CD1c-positive myeloid dendritic cell (primary cell): ENCODE measurements at regions not wholly inside any gene's neighbourhood (a gene's known extent, or its start where the extent isn't known, plus 50 kb on each side); places are given as distances from the start of the nearest gene placed in this dataset.

Source experiments
- DNase-seq: peaks from one replicate; pipeline ENCODE4 v3.0.0-alpha.2; 2016; ENCODE audit errors: extremely low spot score

DNA sequence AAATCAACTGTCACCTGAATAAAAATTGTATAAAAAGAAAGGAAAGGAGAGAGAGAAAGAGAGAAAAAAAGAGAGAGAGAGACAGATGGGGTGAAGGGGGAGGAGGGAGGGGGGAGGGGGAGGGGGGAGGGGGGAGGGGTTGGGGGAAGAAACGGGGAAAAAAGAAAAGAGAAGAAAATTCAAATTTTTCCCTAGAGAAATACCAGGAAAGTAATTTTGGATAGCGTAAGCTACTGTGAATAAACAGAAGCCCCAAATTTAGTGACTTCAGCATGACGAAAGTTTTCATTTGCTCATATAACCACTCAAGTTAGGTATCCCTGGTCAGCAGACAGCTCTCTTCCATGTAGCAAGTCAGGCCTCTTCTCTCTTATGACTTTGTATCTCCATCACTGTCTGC lies 289.4 kb upstream of the MYOCD start:
- DNase-seq: no peak

DNA sequence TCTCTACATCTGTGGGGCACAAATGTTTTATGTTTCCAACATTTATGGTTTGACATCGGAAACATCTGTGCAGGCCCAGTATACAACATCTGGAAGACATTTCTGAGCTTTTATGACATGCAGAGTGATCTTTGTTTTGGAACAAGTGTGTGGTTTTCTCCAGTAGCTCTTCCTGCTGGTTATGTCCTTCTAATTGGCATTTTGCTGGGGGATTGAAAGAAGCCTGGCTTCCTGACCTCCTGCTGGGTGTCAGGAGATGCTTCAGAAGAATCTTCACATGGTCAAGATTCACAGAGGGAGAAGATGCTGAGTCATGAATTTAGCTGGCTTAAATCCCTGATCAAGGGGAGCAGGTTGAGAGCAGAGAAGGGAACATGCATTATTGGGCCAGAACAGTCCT lies 279.5 kb upstream of the MYOCD start:
- DNase-seq: no peak

DNA sequence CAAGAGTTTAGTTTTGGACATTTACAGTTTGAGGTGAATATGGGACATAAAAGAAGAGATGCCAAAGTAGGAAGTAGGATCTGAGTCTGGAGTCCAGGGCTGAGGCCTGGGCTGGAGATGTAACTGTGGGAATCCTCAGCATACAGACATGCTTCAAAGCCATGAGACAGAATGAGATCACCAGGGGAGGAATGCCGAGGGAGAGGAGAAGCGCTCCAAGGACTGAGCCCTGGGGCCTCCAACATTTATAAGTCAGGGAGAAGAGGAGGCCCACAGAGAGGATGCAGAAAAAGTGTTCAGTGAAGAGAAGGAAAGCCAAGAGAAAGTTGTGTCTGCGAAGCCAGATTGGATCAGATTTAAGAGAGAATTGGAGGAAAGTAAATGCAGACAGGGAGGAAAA lies 277.5 kb upstream of the MYOCD start:
- DNase-seq: no peak

DNA sequence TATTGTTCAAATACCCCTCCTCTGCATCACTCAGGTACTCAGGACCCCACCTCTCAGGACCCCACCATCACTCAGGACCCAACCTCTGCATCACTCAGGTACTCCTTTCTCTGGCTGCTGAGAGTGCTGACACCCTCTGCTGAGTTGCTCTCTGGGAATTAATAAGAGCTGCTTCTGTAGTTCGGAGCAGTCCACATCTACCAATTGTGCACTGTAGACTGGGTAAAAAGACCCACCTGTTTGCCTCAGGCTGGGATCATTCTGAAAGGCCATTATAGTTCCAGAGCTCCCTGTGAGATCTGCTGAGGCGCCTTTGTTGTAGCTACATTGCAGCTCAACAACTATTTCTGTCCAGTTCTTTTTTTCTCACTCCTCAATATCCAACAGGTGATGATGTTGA lies 276.3 kb upstream of the MYOCD start:
- no peak for DNase-seq

DNA sequence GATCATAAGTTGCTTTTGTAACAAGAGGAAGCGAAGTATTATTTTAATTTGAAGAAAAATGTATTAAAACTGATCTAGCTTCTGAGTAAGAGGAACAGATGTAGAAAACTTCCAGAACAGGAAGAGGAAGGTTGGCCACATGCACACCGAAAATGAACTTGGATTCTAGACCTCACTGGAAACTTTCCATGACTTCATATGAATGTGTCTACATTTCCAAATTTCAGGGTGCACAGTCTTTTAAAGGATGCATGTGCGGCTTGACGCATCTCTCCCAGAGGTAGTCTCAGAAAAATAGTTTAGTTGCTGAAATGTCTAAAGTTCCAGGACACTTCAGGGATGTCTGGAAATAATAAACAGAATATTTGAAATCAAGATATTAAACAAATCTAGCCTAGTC lies 275.1 kb upstream of the MYOCD start:
- DNase-seq: no peak

DNA sequence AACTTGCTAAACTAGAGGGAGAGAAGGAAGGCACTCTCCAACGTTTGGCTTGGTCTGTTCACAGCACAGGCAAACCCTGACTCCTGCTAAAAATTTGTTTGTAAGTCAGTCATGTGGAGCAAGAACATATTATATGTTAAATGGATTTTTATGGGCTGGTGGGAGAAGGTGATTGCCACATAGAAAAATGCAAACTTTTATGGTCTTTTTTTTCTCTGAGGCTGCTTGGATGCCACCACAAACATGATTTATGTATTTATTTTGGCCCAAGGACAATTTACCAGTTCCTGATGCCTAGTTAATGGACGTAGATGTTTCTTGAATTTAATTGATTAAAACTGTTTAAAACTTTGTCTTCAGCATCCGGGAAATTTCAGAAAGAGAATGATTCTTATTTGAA lies 274.2 kb upstream of the MYOCD start:
- DNase-seq: no peak

DNA sequence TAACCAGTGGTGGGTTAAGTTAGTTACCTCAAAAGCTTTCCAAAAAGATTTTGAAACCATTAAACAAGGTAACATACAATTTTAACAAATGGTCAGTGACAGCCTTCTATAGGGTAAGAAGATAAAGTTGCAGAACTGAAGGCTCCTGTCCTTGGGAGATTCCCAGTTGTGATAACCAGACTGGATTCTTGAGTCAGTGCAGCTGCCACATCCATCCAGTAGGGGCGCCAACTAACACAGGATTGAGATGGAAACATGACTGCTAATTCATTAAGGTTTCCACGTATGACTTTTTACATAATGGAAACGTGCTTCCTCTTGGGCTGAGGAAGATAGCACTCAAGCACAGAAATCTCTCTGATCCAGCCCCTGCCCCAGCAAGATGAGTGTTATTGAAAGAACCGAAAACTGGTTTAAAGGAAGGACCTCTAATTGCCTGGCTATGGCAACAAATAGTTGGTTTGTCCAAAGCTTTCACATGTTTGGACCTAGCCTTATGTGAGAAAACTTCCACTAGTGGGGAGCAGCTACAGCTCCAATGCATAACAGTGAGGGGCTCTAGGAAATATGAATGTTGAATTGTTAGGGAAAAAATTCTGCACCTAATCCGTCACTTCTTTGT lies 269.8 kb upstream of the MYOCD start:
- no peak for DNase-seq

DNA sequence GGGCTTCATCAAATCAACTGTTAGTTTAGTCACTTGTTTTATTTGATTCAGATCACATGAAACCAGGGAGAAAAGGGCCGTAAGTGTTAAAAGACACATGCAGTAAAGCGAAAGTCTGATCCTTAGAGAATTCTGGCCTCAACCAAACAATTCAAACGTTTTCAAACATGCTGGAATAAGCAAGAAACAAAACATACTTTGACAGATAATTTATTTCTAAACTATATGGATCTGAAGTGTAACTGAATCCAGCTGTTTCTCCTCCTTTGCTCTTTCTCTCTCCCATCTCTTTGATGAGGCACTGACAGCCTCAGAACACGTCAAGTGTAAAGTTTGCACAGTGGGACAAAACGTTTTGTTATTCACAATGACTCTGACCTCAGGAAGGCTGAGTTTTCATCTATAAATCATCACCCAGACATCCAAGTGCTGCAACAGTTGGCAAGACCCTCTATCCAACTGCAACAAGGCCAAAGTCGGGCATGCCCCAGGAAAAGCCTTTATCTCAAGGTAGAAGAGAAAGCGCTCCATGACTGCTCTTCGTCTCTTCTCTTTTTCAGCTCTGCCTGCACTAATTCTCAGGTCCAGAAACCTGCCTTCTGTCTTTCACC lies 267.1 kb upstream of the MYOCD start:
- DNase-seq: no peak

DNA sequence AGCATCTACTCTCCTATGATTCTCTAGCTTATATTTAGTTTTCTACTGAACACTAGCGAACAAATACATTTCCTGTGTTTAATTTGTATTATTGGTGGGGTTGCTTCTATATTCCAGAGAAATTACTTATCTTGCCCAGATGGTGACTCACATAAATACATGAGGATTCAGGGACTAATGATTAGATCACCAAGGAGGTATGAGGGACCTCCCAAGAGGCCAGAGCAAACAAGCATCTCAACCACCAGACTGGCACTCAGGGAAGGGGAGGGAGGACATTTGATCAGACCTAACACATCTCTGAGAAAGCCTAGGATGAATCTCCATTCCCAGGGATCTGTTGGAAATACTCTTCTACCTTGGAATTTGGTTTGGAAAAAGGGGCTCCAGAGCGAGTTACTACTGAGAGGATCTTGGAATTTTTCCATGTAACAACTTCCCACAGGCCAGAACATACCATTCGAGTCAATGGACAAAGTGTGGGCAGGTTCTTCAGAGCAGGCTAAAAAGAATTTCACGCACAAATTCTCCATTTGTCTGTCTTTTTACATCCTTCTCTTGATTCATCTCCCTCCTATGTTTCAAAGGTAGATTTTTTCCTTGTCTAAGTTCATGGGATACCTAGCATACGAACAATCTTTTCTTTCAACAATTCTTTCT lies 262.6 kb upstream of the MYOCD start:
- no peak for DNase-seq

DNA sequence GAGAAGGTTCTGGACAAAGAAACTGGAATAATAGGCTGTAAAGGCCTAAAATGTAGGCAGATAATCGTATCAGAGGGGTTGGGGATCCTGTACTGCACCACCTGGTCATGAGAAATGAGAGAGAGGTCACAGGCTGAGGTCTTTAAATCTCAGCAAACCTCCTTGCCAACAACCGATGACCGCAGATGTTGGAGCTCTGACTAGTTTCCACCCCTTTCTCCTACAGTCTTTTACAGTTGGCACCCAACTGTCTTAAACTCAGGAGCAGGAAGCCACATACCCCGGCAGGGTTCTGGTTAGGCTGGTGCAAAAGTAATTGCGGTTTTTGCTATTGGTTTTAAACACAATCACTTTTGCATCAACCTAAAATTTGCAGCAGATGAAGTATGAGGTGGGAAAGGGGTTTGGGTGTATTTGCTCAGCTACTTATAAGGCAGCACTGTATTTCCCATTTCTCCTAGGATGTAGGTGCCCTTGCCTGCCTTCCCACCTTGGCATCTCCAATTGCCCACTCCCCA lies 261.8 kb upstream of the MYOCD start:
- no peak for DNase-seq

DNA sequence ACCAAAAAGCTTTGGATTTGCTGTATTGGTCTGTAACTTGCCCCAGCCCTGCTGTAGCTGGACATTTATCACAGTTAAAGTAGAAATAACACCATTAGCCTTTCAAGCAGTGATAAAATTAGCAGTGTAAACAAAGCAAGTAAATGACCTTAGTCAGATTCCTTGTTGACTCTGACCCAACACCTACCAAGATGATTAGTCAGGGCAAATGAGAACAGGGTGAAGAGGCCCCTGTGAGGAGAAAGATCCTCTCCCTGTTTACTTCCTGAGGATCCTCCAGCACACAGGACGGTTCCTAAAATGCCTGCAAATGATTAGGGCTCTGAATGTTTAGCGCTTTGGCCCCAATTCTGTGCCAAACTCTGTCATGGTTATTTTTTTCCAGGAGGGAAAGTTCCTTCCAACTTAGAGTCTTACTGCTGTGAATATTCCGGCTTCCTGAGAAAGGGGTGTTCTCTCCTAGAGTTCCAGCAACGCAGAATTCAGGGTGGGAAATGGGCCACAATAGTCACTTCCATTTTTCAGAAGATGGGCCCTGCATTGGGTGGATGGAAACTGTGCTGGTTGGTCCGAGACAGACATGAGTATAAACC lies 259.0 kb upstream of the MYOCD start:
- no peak for DNase-seq

DNA sequence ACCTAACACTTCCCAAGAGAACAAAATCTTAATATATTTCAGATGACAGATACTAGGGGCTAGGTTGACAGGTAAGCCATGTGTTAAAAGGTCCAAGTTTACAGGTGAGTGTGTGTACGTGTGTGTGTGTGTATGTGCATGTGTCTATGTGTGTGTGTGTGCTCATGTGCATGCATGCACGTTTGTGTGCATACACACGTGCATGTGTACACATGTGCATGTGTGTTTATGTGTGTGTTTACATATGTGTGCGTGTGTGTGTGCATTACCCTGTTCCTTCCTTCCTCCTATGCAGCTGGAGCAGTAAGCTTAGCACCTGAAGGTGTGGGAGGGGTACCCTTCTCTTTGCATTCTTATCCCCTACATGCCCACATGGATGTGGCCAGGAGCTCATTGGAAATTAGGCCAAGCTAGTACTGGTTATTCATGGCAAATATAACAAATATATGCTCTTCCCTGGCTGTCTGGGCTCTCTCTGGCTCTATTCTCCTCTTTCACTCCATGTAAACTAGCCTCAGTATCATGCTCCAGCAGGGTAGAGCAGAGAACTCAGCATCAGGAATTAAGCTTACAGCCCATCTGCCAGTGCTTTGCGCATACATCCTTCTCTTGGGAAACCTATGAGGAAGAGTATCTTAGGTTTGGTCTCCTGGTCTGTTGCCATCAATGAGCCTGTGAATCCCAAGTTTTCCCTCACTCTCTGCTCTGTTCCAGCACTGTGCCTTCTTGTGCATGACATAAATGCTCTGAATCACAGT lies 258.0 kb upstream of the MYOCD start:
- DNase-seq: no peak

DNA sequence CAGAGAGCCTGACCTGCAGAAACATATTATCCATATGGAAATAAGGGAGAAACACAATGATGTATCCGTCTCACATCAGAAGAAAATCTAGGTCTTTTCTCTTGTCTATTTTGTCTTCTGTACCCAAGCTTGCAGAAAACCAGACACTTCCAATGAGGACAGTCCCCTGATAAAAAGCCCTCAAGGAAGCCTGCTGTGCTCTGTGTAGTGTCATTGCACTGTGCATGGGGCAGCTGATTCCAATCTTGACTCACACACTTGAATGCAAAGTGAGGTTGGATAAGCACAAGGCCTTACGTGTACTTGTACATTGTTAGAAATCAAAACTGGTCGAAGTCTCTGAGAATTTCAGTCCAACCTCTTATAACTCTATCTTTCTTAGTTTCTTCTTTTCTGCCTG lies 256.6 kb upstream of the MYOCD start:
- DNase-seq: no peak

DNA sequence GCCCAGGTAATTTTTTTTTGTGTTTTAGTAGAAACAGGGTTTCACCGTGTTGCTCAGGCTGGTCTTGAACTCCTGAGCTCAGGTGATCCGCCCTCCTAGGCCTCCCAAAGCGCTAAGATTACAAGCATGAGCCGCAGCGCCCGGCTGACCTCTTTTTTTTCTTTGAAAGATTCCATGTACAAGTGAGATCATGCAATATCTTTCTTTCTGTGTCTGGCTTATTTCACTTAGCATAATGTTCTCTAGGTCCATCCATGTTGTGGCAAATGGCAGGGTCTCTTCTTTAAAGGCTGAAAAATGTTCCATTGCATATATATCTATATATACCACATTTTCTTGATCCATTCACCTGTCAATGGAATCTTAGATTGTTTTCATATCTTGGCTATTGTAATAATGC lies 255.0 kb upstream of the MYOCD start:
- no peak for DNase-seq

DNA sequence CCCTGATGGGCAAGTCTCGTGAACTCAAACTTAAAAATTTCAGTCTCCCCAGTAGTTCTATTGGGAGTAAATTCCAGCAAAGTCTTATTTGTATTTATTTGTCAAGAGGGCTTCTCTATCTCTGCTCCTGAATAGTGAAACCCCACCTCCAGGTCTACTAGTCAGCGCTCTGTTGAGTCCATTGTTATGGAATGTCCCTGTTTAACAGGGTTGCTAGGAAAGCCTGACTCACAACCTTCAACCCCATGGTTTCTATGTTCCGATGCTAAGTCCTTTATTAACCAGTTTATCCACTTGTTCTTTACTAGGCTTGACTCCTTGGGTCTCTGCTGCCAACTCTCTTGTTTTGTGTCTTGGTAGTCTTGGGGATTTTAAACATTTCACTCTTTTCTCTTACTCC lies 250.7 kb upstream of the MYOCD start:
- no peak for DNase-seq

DNA sequence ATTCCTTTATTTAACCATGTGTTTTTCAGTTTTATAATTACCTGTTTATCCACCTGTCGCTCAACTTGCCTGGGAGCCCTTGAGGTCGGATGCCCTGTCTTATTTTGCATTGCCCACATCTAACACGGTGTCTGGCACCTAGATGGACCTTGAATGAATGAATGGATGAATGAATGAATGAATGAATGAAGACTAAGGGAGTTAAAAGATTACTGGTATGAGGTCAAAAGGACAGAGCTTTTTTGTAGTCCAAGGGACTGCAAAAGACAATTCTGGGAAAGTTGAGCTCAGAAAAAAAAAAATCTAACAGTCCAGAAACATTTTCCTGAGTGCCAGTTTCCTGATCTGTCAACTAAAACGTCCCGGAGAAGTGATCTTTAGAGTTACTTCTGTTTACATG lies 244.6 kb upstream of the MYOCD start:
- no peak for DNase-seq

DNA sequence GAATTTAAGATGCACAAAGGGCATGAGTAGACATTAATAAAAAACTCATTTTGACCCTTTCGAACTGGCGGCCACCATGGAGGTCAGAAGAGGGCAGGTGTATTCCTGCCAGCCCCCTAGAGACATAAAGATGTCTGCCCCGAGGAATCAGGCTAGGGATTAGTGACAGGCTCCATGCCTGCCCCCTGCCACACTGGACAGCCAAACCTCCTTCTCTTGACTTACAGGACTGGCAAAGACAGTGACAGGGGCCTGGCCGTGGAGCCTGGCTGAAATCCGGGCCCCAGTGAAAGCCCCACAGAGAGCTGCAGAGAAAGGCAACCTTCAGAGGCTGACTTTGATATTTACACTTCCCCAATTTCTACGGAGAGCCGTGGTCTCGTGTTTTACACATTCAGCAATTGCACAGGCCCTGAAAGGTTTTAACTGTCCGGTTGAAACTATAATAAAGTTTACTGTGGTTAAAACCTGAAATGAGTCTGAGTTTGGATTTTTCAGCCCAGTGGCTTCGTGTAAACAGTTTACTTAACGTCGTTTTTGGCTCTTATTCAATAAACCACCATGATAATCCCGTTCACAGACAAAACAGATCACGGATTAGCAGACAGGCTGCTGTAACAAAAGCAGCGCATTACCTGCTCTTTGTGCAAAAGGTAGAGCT lies 243.9 kb upstream of the MYOCD start:
- DNase-seq: no peak

DNA sequence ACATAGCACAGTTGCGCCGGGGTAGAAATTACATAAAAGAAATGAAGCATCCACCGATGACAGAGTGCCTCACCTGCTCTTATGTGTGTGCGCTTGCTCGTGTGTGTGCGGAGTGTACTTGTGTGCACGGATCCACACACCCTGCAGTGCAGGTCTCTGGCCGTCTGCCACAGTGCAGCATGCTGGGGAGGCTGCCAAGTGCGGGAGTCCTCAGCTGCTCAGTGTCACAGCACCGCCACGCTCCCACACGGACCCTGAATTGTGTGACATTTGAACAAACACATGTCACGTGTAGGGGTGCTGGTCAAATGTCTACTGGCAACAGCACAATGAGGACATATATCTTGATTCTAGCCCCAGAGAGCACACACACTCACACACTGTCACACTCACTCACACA lies 243.0 kb upstream of the MYOCD start:
- no peak for DNase-seq

DNA sequence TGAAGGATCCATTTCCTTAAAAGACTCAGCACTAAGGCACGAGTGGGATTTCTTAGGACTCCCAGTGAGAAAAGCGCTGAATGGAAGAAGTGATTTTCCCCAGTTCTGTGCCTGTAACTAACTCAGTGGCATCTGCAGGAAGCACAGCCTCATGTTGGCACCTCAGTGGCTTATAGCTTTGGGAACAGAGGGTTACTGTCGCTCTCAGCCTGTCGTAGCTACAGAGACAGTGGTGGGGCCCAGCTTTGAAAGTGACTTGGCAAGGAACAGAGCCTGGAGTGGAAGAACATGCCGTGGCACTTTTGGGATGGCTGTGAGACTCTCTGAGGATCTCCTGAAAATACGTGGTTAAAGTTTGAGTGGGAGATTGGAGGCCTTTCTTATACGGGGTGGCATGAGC lies 242.4 kb upstream of the MYOCD start:
- DNase-seq: no peak

DNA sequence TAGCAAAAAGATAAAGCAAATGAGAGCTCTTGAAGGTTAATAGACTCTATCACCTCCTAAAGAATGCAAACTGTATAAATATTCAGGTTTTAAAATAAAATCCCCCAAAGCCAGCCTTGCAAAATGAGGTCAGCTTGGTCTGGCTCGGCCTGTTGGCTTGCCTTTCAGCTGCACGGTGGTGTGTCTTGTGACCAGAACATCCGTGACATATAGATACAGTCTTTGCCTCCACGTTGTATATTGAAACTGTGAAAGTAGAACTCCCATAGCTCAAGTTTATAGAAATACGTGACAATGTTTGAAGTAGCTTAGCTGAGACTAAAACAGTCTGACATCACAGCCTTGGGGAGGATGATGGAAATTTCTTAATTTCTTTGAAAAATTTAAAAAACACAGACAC lies 236.6 kb upstream of the MYOCD start:
- DNase-seq: no peak

DNA sequence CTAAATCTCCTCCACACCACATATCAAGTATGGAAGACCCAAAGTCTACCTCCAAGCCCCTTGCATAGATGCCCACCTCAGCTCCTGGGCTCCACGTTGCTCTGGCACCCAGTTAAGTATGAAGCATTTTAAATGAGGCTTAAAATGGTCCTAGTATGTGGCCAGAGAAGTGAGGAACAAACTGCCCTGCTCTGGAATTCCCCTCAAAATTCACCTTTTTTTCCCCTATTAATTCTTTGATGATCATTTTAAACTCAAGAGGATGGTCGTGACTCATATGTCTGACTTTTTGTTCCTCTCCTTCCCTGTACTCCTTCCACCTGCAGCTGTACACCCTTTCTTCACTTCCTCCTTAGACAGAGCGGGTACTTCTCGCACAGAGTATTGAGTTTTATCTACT lies 234.5 kb upstream of the MYOCD start:
- DNase-seq: no peak

DNA sequence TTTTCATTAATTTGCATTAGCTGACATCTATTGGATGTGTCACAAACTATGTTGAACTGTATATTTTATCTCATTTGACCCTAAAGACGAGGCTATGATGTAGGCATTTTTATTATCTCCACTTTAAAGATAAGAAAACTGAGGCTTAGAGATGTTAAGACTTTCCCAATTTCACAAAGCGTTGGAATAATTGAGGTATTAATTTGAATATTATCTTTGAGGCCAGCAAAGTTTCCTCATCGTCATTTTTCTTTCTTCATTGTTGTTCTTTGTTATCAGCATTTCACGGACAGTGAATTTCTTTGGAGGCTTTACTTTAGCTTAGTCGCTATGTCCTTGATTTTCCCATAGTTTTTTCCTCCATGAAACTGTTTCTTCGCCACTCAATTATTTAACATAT lies 227.5 kb upstream of the MYOCD start:
- DNase-seq: no peak
